Hepatocyte (in vitro differentiated cells): ENCODE measurements at regions not wholly inside any gene's neighbourhood (a gene's known extent, or its start where the extent isn't known, plus 50 kb on each side); places are given as distances from the start of the nearest gene placed in this dataset.

Experiments used
- EZH2 ChIP-seq: fragments of 200-600 bp; sonication (generic); IDR thresholded peaks from 2 replicates; pipeline ENCODE4 v1.6.1; 2016; ENCODE audit warnings: antibody characterized with exemption, mild to moderate bottlenecking, borderline replicate concordance
- EZH2phosphoT487 ChIP-seq: fragments of 200-600 bp; sonication (generic); IDR thresholded peaks from one replicate; pipeline ENCODE4 v1.6.1; 2018; ENCODE audit warnings: antibody characterized with exemption, mild to moderate bottlenecking, low read depth, moderate library complexity; ENCODE audit not compliant: unreplicated experiment, severe bottlenecking
- TF ChIP-seq, protein P1 (sequence below): fragments of 200-600 bp; sonication (generic); IDR thresholded peaks from 2 replicates; pipeline ENCODE4 v1.5.1; 2016; ENCODE audit warnings: antibody characterized with exemption, mild to moderate bottlenecking; ENCODE audit not compliant: poor library complexity

DNA sequence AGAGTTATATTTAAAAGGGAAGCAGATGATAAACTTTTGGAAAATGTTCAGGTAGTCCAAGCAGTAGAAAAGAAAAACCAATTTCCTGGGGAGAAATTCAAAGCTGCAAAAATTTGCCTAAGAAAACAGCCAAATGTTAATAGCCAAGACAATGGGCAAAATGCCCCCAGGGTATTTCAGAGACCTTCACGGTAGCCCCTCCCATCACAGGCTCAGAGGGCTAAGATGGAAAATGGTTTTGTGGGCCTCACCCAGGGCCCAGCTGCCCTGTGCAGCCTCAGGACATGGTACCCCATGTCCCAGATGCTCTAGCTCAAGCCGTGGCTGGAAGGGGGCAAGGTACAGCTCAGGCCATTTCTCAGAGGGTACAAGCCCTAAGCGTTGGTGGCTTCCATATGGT, 391.0 kb downstream of the ZIC4 start:
- TF ChIP-seq, protein P1, sequence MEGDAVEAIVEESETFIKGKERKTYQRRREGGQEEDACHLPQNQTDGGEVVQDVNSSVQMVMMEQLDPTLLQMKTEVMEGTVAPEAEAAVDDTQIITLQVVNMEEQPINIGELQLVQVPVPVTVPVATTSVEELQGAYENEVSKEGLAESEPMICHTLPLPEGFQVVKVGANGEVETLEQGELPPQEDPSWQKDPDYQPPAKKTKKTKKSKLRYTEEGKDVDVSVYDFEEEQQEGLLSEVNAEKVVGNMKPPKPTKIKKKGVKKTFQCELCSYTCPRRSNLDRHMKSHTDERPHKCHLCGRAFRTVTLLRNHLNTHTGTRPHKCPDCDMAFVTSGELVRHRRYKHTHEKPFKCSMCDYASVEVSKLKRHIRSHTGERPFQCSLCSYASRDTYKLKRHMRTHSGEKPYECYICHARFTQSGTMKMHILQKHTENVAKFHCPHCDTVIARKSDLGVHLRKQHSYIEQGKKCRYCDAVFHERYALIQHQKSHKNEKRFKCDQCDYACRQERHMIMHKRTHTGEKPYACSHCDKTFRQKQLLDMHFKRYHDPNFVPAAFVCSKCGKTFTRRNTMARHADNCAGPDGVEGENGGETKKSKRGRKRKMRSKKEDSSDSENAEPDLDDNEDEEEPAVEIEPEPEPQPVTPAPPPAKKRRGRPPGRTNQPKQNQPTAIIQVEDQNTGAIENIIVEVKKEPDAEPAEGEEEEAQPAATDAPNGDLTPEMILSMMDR = no peak
- TF ChIP-seq EZH2 (no peak), EZH2phosphoT487 (no peak)
